ENCODE measurements at regions not wholly inside any gene's neighbourhood (a gene's known extent, or its start where the extent isn't known, plus 50 kb on each side); places are given as distances from the start of the nearest gene placed in this dataset.

DNA sequence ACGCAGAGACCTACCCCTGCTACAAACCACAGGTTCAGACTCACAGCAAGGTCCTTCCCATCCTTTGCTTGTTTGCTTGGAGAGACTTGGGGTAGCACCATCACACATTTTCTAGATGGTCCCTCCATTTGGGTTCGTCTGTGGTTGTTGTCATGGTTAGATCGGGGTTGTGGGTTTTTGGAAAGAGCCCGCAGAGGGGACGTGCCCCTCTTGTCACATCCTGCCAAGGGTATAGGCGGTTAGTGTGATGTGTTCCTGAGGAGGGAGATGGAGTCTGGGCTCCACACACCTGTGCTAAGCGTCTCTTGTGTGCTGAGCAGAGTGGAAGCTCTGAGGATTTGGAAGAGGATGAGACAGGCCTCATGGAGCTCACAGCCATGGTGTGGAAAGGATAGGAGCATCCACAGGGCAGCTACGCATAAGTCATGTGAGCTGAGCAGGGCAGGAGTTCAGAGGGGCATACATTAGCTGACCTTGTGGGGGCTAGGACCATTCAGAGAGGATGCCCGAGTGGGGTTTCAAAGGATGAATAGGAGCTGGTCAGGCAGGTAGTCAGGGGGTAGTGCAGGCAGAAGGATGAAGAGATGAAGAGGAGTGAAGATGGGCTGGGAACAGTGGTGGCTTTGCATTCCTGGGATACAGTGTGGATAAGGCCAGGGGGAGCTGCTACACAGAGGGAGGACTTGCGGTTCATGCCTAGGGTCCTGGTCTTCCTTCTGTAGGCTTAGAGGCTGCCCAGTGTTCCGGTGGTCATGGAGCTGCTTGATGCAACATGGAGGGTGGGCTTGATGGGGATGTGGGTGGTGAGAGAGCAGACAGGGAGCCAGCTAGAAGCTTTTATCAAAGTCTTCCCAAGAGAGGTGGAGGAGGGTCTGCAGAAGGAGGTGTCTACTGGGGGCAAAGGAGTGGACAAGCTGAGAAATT is 62.9 kb downstream of the ACKR3 start:
- Histone ChIP-seq H3K4me1 (ENCODE audit: control insufficient read depth in 1 of 2, insufficient read depth in 2 of 2, low read depth in 1 of 2, low read length in 1 of 2) (peaks cover 0 to 6% of the 10 kb centered on the region in 2 experiments; a peak in 1 of 4 replicates), H3K9me3 (no peaks in the 10 kb centered on the region), H3K27me3 (ENCODE audit: insufficient read depth) (no peaks in the 10 kb centered on the region; the same call in 1 of the 2 replicates), H2AFZ (ENCODE audit: low read depth) (no peak overlapping the region), H3K9ac (no peak overlapping the region), H3K9me2 (no peaks in the 10 kb centered on the region), H4K20me1 (ENCODE audit: insufficient read depth) (no peaks in the 10 kb centered on the region), H3K27ac (ENCODE audit: low read depth in 2 of 2, low read length in 1 of 2) (no peak overlapping the region), H3K4me3 (ENCODE audit: low read depth in 2 of 2, low read length in 1 of 2) (no peak overlapping the region), H3F3A (replicated peaks; ENCODE audit: insufficient read depth) (no peaks in the 10 kb centered on the region), H3K36me3 (replicated peaks in 1 of 2; ENCODE audit: control insufficient read depth in 1 of 2, insufficient read depth in 2 of 2, low read length in 1 of 2) (no peaks in the 10 kb centered on the region), H3K79me2 (ENCODE audit: insufficient read depth) (no peaks in the 10 kb centered on the region), H3K4me2 (no peak overlapping the region)
- CTCF ChIA-PET = no interaction called here
- TF ChIP-seq SIN3A (IDR thresholded peaks at IDR 0.05; ENCODE audit: borderline replicate concordance, low read depth, low read length) (no peak), JUND (IDR thresholded peaks at IDR 0.05) (no peak), NFIC (IDR thresholded peaks at IDR 0.05; ENCODE audit: borderline replicate concordance) (no peak), MAX (IDR thresholded peaks at IDR 0.05; ENCODE audit: low read depth) (no peak), ELF1 (IDR thresholded peaks at IDR 0.05) (no peak), TCF12 (IDR thresholded peaks at IDR 0.05) (no peak), FOXJ3 (CRISPR knock-in tag; IDR thresholded peaks at IDR 0.05) (no peak), EZH2phosphoT487 (IDR thresholded peaks at IDR 0.05; ENCODE audit: borderline replicate concordance, low read depth) (no peak), FOSL2 (IDR thresholded peaks at IDR 0.05; ENCODE audit: borderline replicate concordance, low read depth) (no peak)
- TF ChIP-seq, protein P1, sequence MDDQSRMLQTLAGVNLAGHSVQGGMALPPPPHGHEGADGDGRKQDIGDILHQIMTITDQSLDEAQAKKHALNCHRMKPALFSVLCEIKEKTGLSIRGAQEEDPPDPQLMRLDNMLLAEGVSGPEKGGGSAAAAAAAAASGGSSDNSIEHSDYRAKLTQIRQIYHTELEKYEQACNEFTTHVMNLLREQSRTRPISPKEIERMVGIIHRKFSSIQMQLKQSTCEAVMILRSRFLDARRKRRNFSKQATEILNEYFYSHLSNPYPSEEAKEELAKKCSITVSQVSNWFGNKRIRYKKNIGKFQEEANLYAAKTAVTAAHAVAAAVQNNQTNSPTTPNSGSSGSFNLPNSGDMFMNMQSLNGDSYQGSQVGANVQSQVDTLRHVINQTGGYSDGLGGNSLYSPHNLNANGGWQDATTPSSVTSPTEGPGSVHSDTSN (IDR thresholded peaks at IDR 0.05) = no peak
- WGBS (ENCODE audit: low lambda C conversion rate) = 37% methylated on average over 10 of the region's 11 CpGs
- DNase-seq = no peak
- POLR2A ChIA-PET = interaction anchor here (0.6 kb wide), 1 partner anchor 154 kb away, joined by 3 read pairs; no protein-coding TSS in a partner anchor

DNA sequence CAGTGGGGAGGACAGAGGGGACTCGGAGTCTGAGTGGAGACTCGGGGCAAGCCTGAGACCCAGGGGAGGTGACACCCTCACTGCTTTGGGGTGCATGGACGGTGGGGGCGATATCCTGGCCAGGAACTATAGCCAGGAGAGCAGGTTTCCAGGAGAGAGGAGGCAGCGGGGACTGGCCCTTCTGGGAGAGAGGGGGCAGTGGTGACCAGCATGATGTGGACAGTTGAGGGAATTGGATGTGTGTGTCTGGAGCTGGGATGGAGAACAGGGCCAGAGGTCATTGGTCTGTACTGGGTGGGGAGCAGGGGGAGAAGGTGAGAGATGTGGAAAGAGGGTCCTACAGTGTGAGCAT is 63.6 kb downstream of the ACKR3 start:
- H3K9ac ChIP-seq = no peak overlapping the region
- no peak overlapping the region for H2AFZ ChIP-seq (ENCODE audit: low read depth)
- H3F3A ChIP-seq (replicated peaks; ENCODE audit: insufficient read depth) = no peaks in the 10 kb centered on the region
- peaks cover 0 to 6% of the 10 kb centered on the region in 2 experiments; a peak in 1 of 4 replicates for H3K4me1 ChIP-seq (ENCODE audit: control insufficient read depth in 1 of 2, insufficient read depth in 2 of 2, low read depth in 1 of 2, low read length in 1 of 2)
- DNase-seq = no peak
- H3K4me3 ChIP-seq (ENCODE audit: low read depth in 2 of 2, low read length in 1 of 2) = no peak overlapping the region
- ChIA-PET CTCF (no interaction called here), POLR2A (interaction anchor here (0.6 kb wide), 1 partner anchor 155 kb away, joined by 3 read pairs; no protein-coding TSS in a partner anchor)
- WGBS (ENCODE audit: low lambda C conversion rate) = 18% methylated on average over 5 of the region's 5 CpGs
- no peak overlapping the region for H3K27ac ChIP-seq (ENCODE audit: low read depth in 2 of 2, low read length in 1 of 2)
- H3K36me3 ChIP-seq (replicated peaks in 1 of 2; ENCODE audit: control insufficient read depth in 1 of 2, insufficient read depth in 2 of 2, low read length in 1 of 2) = no peaks in the 10 kb centered on the region
- H3K27me3 ChIP-seq (ENCODE audit: insufficient read depth) = no peaks in the 10 kb centered on the region; the same call in 1 of the 2 replicates
- no peaks in the 10 kb centered on the region for H3K9me3 ChIP-seq
- H3K79me2 ChIP-seq (ENCODE audit: insufficient read depth) = no peaks in the 10 kb centered on the region
- no peak overlapping the region for H3K4me2 ChIP-seq
- H3K9me2 ChIP-seq = no peaks in the 10 kb centered on the region
- H4K20me1 ChIP-seq (ENCODE audit: insufficient read depth) = no peaks in the 10 kb centered on the region
- TF ChIP-seq RXRA (IDR thresholded peaks at IDR 0.05; ENCODE audit: borderline replicate concordance, low read depth) (no peak), CTCF (IDR thresholded peaks at IDR 0.05) (no peak), EZH2phosphoT487 (IDR thresholded peaks at IDR 0.05; ENCODE audit: borderline replicate concordance, low read depth) (no peak), RCOR1 (IDR thresholded peaks at IDR 0.05; ENCODE audit: low read length) (no peak), YY1 (IDR thresholded peaks at IDR 0.05; ENCODE audit: low read depth) (no peak), EP300 (IDR thresholded peaks at IDR 0.05; ENCODE audit: borderline replicate concordance in 1 of 2, low read depth in 1 of 2, low read length in 1 of 2) (no peak), ELF1 (IDR thresholded peaks at IDR 0.05) (no peak), ZBTB33 (IDR thresholded peaks at IDR 0.05; ENCODE audit: borderline replicate concordance, low read depth) (no peak), MEF2A (IDR thresholded peaks at IDR 0.05; ENCODE audit: borderline replicate concordance, low read depth) (no peak), MXI1 (IDR thresholded peaks at IDR 0.05; ENCODE audit: low read depth, low read length) (no peak), RAD21 (IDR thresholded peaks at IDR 0.05; ENCODE audit: low read length) (no peak), TCF12 (IDR thresholded peaks at IDR 0.05) (no peak)
- TF ChIP-seq, protein P1 (IDR thresholded peaks at IDR 0.05) = no peak
